GM19372 (cell line): ENCODE measurements at regions not wholly inside any gene's neighbourhood (a gene's known extent, or its start where the extent isn't known, plus 50 kb on each side); places are given as distances from the start of the nearest gene placed in this dataset.
"Not testable (repeated sequence)": the region's sequence is repeated elsewhere in the genome, so short reads cannot be mapped to it uniquely, and the experiment has no call there.

Experiments used
- ATAC-seq: cut with Tn5 transposase; IDR thresholded peaks from one replicate; pipeline ENCODE4 v1.9.1; 2021; ENCODE audit warnings: mild to moderate bottlenecking, low read depth, moderate library complexity; ENCODE audit not compliant: unreplicated experiment

DNA sequence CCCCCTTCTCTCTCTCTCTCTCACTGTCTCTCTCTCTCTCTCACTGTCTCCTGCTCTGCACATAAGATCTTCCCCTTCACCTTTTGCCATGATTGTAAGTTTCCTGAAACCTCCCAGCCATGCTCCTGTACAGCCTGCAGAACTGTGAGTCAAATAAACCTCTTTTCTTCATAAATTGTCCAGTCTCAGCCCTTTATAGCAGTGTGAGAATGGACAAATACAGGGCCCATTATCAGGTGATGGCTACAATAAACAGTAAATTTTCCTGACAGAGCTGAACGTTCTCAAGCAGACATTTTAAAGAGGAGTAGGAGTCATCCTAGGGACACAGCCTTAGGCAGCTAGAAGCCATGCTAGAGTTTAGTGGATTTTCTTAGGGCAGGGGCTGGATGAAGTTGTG, 1679.7 kb upstream of the B3GALT2 start:
- no peak for ATAC-seq

- ATAC-seq = no peak
These were observed 1679.0 kb upstream of the B3GALT2 start for GRCh38 chr1:194865383-194865782.

GRCh38 chr1:194862129-194862528, 1675.7 kb upstream of the B3GALT2 start:
- no peak for ATAC-seq

- no peak for ATAC-seq
These were observed 1674.1 kb upstream of the B3GALT2 start for GRCh38 chr1:194860248-194861201.

DNA sequence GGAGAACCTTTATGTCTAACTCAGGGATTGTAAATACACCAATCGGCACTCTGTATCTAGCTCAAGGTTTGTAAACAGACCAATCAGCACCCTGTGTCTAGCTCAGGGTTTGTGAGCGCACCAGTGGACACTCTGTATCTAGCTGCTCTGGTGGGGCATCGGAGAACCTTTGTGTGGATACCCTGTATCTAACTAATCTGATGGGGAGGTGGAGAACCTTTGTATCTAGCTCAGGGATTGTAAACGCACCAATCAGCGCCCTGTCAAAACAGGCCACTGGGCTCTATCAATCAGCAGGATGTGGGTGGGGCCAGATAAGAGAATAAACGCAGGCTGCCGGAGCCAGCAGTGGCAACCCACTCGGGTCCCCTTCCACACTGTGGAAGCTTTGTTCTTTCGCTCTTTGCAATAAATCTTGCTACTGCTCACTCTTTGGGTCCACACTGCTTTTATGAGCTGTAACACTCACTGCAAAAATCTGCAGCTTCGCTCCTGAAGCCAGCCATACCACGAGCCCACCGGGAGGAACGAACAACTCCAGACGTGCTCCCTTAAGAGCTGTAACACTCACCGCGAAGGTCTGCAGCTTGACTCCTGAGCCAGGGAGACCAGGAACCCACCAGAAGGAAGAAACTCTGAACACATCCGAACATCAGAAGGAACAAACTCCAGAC, 1673.2 kb upstream of the B3GALT2 start:
- not testable (repeated sequence) for ATAC-seq

DNA sequence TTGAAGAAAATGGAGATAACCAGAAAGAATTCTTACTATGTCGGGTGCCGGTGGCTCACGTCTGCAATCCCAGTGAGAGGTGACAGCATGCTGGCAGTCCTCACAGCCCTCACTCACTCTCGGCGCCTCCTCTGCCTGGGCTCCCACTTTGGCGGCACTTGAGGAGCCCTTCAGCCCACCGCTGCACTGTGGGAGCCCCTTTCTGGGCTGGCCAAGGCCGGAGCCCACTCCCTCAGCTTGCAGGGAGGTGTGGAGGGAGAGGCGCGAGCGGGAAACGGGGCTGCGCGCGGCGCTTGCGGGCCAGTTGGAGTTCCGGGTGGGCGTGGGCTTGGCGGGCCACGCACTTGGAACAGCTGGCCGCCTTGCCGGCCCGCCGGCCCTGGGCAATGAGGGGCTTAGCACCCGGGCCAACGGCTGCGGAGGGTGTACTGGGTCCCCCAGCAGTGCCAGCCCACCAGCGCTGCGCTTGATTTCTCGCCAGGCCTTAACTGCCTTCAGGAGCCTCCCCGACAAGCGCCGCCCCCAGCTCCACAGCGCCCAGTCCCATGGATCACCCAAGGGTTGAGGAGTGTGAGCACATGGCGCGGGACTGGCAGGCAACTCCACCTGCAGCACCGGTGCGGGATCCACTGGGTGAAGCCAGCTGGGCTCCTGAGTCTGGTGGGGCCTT, 1672.5 kb upstream of the B3GALT2 start:
- ATAC-seq = not testable (repeated sequence)

DNA sequence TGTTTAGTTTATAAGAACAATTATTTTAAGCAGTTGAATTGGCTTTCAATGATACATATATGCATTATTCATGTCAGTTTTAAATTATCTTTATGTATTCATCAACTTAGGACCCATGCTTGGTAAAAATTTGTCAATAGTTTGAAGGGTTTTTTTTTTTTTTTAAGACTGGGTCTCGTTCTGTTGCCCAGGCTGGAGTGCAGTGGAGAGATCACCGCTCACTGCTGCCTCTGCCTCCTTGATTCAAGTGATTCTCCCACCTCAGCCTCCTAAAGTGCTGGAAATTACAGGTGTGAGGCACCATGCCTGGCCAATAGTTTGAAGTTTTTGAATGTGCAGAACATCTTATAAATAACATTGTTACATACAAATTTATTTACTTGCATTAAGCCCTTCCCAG, 1671.0 kb upstream of the B3GALT2 start:
- ATAC-seq = no peak

DNA sequence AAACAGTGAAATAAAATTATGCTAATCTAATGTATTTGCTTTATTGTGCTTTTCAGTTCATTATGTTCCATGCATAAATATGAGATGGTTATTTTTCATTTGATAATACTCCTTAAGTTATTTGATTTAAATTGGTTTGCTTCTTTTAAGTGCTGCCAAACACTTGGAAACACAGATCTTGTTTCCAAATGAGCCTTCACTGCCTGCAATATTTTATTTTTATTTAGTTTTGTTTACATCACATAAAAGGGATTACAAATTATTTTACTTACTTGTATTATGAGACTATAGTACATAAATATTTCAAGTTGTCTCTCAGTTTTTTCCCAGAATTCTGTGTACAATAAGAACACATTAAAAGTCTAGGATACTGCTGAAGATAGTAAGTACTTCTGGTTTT, 1662.4 kb upstream of the B3GALT2 start:
- no peak for ATAC-seq

GRCh38 chr1:194846488-194846887, 1660.1 kb upstream of the B3GALT2 start:
- ATAC-seq = peak; percentile 54

DNA sequence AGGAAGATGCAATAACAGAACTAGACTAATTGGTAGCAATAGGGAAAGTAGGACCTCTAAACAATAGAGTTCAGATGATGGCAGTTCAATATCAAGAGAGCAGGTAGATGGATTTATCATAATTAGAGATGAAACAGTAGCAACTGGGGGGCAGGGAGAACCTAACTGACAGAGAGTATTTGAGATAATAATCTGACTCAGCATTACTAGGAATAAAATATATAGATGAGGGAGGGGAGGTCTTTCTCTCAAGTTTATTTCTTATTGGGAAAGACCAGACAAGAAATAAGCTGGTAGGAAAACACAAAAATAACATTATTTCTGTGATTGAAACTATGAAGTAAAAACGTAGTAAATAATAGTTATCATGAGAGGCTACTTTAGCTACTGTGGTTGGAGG, 1656.7 kb upstream of the B3GALT2 start:
- no peak for ATAC-seq

DNA sequence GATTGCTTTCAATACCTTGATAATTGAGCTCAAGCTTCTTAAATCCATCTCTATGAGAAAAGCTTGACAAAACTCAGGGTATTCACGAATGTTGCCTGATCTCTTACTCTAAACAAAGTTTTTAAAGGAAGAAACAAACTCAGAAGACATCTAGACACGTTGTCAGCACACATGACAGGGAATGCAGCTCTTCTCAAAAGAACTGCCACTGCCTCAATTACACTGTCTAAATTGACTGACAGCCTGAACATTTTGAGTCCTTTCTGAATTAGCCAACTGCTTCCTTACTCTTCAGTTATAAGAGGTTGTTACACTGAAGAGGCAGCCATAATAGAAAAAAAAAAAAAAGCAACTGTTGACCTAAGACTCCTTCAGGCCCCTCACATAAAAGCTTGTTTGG, 1646.7 kb upstream of the B3GALT2 start:
- no peak for ATAC-seq

- ATAC-seq = not testable (repeated sequence)
These were observed 1645.2 kb upstream of the B3GALT2 start for GRCh38 chr1:194831595-194831994.

DNA sequence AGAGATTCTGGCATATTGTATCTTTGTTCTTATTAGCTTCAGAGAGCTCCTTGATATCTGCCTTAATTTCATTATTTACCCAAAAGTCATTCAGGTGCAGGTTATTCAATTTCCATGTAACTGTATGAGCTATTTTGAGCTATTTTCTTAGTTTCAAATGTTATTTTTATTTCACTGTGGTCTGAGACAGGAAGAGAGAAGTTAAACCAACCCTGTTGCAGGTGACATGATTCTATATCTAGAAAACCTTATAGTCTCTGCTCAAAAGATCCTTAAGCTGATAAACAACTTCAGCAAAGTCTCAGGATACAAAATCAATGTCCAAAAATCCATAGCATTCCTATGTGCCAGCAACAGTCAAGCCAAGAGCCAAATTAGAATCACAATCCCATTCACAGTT, 1644.0 kb upstream of the B3GALT2 start:
- ATAC-seq = peak; percentile 87

GRCh38 chr1:194829492-194829891, 1643.1 kb upstream of the B3GALT2 start:
- ATAC-seq = no peak

GRCh38 chr1:194825382-194825781, 1639.0 kb upstream of the B3GALT2 start:
- ATAC-seq = no peak

DNA sequence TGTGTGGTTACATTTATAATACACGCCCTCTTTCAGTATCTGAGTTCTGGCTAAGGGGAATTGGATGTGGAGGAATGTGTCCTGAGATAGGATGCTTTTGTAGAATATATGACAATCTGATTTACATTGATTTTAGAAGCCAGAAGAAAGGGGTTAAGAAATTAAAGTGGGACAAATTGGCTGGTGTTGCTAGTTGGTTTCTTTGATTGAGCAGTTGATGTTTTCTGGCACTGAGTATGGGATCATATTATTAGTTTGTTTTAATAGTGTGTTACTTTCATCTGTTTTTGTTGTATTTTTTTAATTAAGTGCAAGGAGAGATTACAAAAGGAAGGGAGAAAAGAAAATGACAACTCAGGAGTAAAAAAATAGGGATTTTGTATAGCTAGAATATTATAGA, 1634.7 kb upstream of the B3GALT2 start:
- no peak for ATAC-seq

DNA sequence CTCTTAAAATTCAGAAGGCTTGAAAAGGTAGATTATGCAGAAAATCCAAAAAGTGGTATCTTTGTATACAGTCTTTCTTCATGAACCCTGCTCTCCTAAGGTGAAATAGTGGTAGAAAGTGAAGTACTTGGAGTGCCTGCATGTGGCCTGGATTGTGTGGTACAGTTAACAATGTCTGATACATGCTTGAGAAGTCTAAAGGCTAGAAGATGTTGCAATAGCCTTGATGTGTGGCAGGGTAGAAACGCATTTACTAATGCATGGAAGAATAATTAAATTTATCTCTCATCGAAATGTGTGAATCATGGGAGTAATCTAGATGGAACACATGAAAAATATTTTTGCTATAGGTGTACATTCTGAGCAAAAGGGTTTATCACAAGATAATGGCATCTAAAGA, 1632.3 kb upstream of the B3GALT2 start:
- ATAC-seq = no peak

- no peak for ATAC-seq
These were observed 1630.4 kb upstream of the B3GALT2 start for GRCh38 chr1:194816859-194817258.

GRCh38 chr1:194813096-194813495, 1626.7 kb upstream of the B3GALT2 start:
- no peak for ATAC-seq

GRCh38 chr1:194809665-194810064, 1623.3 kb upstream of the B3GALT2 start:
- peak; percentile 46 for ATAC-seq

DNA sequence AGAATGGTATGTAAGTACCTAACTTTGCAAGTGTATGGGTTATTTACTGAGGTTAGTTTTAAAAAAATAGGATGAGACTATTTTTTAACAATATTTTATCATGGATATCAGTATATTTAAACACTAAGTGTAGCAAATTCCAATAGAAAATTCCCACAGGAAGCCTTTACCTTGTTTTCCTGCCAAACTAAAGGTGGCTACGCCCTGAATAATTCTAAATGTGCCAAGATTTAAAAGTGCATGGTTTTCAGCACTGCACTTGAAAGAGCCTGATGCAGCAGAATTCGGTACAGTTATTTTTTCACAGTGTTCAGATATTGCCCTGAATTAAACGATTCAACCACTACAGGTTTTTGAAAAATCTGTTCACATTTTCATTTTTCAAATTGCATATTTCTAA, 1622.8 kb upstream of the B3GALT2 start:
- no peak for ATAC-seq
